ENCODE measurements at regions not wholly inside any gene's neighbourhood (a gene's known extent, or its start where the extent isn't known, plus 50 kb on each side); places are given as distances from the start of the nearest gene placed in this dataset.

- no peak overlapping the region for H3K14ac ChIP-seq (ENCODE audit: low read length)
- no peak overlapping the region for H4K91ac ChIP-seq (ENCODE audit: low read depth, low read length, poor library complexity)
- no peak overlapping the region for H2AK5ac ChIP-seq (ENCODE audit: low read depth, low read length)
- no peaks in the 10 kb centered on the region for H3K4me1 ChIP-seq (ENCODE audit: control insufficient read depth in 2 of 2, insufficient read depth in 1 of 2, low read depth in 1 of 2, low read length in 2 of 2)
- H3K4ac ChIP-seq (ENCODE audit: low read length), result no peak overlapping the region
- H2AFZ ChIP-seq (ENCODE audit: low read length), result no peak overlapping the region
- no peaks in the 10 kb centered on the region for H3K36me3 ChIP-seq (replicated peaks in 1 of 2; ENCODE audit: control insufficient read depth in 2 of 2, insufficient read depth in 2 of 2, low read length in 2 of 2)
- no peak overlapping the region for H2BK5ac ChIP-seq (ENCODE audit: low read length)
- H2BK120ac ChIP-seq (ENCODE audit: low read depth, low read length), result no peak overlapping the region
- no peak overlapping the region for H3K4me2 ChIP-seq (ENCODE audit: insufficient read depth, low read length, poor library complexity, severe bottlenecking)
- no peak overlapping the region for H3K27ac ChIP-seq (replicated peaks; ENCODE audit: low read length)
- H2BK15ac ChIP-seq (ENCODE audit: low read length), result no peak overlapping the region
- DNase-seq (ENCODE audit: low spot score), result no peak
- no peak overlapping the region for H4K8ac ChIP-seq (ENCODE audit: low read depth, low read length)
- no peaks in the 10 kb centered on the region for H3K79me1 ChIP-seq (ENCODE audit: low read depth, low read length)
- no peaks in the 10 kb centered on the region for H3K27me3 ChIP-seq (ENCODE audit: control insufficient read depth in 3 of 3, insufficient read depth in 3 of 3, low read depth in 1 of 3, low read length in 3 of 3)
- no peak overlapping the region for H3K18ac ChIP-seq (ENCODE audit: low read length)
- no peak overlapping the region for H3K9ac ChIP-seq (ENCODE audit: low read depth, low read length, poor library complexity)
- no peak overlapping the region for H3K4me3 ChIP-seq (ENCODE audit: low read length in 2 of 2)
- H3K9me3 ChIP-seq (replicated peaks in 1 of 2; ENCODE audit: control insufficient read depth in 2 of 2, insufficient read depth in 1 of 2, low read depth in 1 of 2, low read length in 2 of 2), result no peaks in the 10 kb centered on the region
- no CpG with 5 or more reads among the region's 3 CpGs for WGBS, 2 donors (ENCODE audit: extremely low coverage in 2 of 2, insufficient read length in 2 of 2, insufficient replicate concordance in 1 of 2)
- no peak overlapping the region for H3K23ac ChIP-seq (ENCODE audit: low read depth, low read length, poor library complexity)
- H2BK12ac ChIP-seq (ENCODE audit: low read length), result no peak overlapping the region
These were observed 911.5 kb upstream of the SOX11 start for GRCh38 chr2:4780679-4781078.

GRCh38 chr2:4782647-4783046, 909.5 kb upstream of the SOX11 start:
- H3K4me2 ChIP-seq (ENCODE audit: insufficient read depth, low read length, poor library complexity, severe bottlenecking), result no peak overlapping the region
- H3K23ac ChIP-seq (ENCODE audit: low read depth, low read length, poor library complexity), result no peak overlapping the region
- no peak for DNase-seq (ENCODE audit: low spot score)
- no peaks in the 10 kb centered on the region for H3K4me1 ChIP-seq (ENCODE audit: control insufficient read depth in 2 of 2, insufficient read depth in 1 of 2, low read depth in 1 of 2, low read length in 2 of 2)
- H3K14ac ChIP-seq (ENCODE audit: low read length), result no peak overlapping the region
- H2AK5ac ChIP-seq (ENCODE audit: low read depth, low read length), result no peak overlapping the region
- H3K9me3 ChIP-seq (replicated peaks in 1 of 2; ENCODE audit: control insufficient read depth in 2 of 2, insufficient read depth in 1 of 2, low read depth in 1 of 2, low read length in 2 of 2), result peaks cover 0 to 3% of the 10 kb centered on the region in 2 donors
- H3K9ac ChIP-seq (ENCODE audit: low read depth, low read length, poor library complexity), result no peak overlapping the region
- H2BK120ac ChIP-seq (ENCODE audit: low read depth, low read length), result no peak overlapping the region
- no peak overlapping the region for H2BK15ac ChIP-seq (ENCODE audit: low read length)
- no peak overlapping the region for H3K27ac ChIP-seq (replicated peaks; ENCODE audit: low read length)
- no peak overlapping the region for H3K4me3 ChIP-seq (ENCODE audit: low read length in 2 of 2)
- no peaks in the 10 kb centered on the region for H3K79me1 ChIP-seq (ENCODE audit: low read depth, low read length)
- H3K4ac ChIP-seq (ENCODE audit: low read length), result no peak overlapping the region
- no peak overlapping the region for H2BK12ac ChIP-seq (ENCODE audit: low read length)
- H3K27me3 ChIP-seq (ENCODE audit: control insufficient read depth in 3 of 3, insufficient read depth in 3 of 3, low read depth in 1 of 3, low read length in 3 of 3), result no peaks in the 10 kb centered on the region
- no peak overlapping the region for H4K8ac ChIP-seq (ENCODE audit: low read depth, low read length)
- no peak overlapping the region for H2AFZ ChIP-seq (ENCODE audit: low read length)
- no peak overlapping the region for H2BK5ac ChIP-seq (ENCODE audit: low read length)
- no peak overlapping the region for H3K18ac ChIP-seq (ENCODE audit: low read length)
- no peak overlapping the region for H4K91ac ChIP-seq (ENCODE audit: low read depth, low read length, poor library complexity)
- no CpG with 5 or more reads among the region's 1 CpG for WGBS, 2 donors (ENCODE audit: extremely low coverage in 2 of 2, insufficient read length in 2 of 2, insufficient replicate concordance in 1 of 2)
- H3K36me3 ChIP-seq (replicated peaks in 1 of 2; ENCODE audit: control insufficient read depth in 2 of 2, insufficient read depth in 2 of 2, low read length in 2 of 2), result no peaks in the 10 kb centered on the region

- Histone ChIP-seq H2AFZ (ENCODE audit: low read length) (no peak overlapping the region), H3K4me3 (ENCODE audit: low read length in 2 of 2) (no peak overlapping the region), H3K36me3 (replicated peaks in 1 of 2; ENCODE audit: control insufficient read depth in 2 of 2, insufficient read depth in 2 of 2, low read length in 2 of 2) (no peaks in the 10 kb centered on the region), H2BK15ac (ENCODE audit: low read length) (no peak overlapping the region), H2BK5ac (ENCODE audit: low read length) (no peak overlapping the region), H2AK5ac (ENCODE audit: low read depth, low read length) (no peak overlapping the region), H3K4ac (ENCODE audit: low read length) (no peak overlapping the region), H3K27me3 (ENCODE audit: control insufficient read depth in 3 of 3, insufficient read depth in 3 of 3, low read depth in 1 of 3, low read length in 3 of 3) (no peaks in the 10 kb centered on the region), H3K4me2 (ENCODE audit: insufficient read depth, low read length, poor library complexity, severe bottlenecking) (no peak overlapping the region), H2BK120ac (ENCODE audit: low read depth, low read length) (no peak overlapping the region), H3K27ac (replicated peaks; ENCODE audit: low read length) (no peak overlapping the region), H3K9me3 (replicated peaks in 1 of 2; ENCODE audit: control insufficient read depth in 2 of 2, insufficient read depth in 1 of 2, low read depth in 1 of 2, low read length in 2 of 2) (peaks cover 0 to 3% of the 10 kb centered on the region in 2 donors), H4K91ac (ENCODE audit: low read depth, low read length, poor library complexity) (no peak overlapping the region), H3K23ac (ENCODE audit: low read depth, low read length, poor library complexity) (no peak overlapping the region), H4K8ac (ENCODE audit: low read depth, low read length) (no peak overlapping the region), H3K14ac (ENCODE audit: low read length) (no peak overlapping the region), H3K79me1 (ENCODE audit: low read depth, low read length) (no peaks in the 10 kb centered on the region), H3K9ac (ENCODE audit: low read depth, low read length, poor library complexity) (no peak overlapping the region), H3K4me1 (ENCODE audit: control insufficient read depth in 2 of 2, insufficient read depth in 1 of 2, low read depth in 1 of 2, low read length in 2 of 2) (no peaks in the 10 kb centered on the region), H2BK12ac (ENCODE audit: low read length) (no peak overlapping the region), H3K18ac (ENCODE audit: low read length) (no peak overlapping the region)
- DNase-seq (ENCODE audit: low spot score), result no peak
- WGBS, 2 donors (ENCODE audit: extremely low coverage in 2 of 2, insufficient read length in 2 of 2, insufficient replicate concordance in 1 of 2), result no CpG with 5 or more reads among the region's 3 CpGs
These were observed 900.7 kb upstream of the SOX11 start for GRCh38 chr2:4791488-4791887.

GRCh38 chr2:4792126-4792525, 900.1 kb upstream of the SOX11 start:
- no peak overlapping the region for H3K14ac ChIP-seq (ENCODE audit: low read length)
- no peak overlapping the region for H2BK120ac ChIP-seq (ENCODE audit: low read depth, low read length)
- H2BK5ac ChIP-seq (ENCODE audit: low read length), result no peak overlapping the region
- H2AFZ ChIP-seq (ENCODE audit: low read length), result no peak overlapping the region
- no peak overlapping the region for H4K91ac ChIP-seq (ENCODE audit: low read depth, low read length, poor library complexity)
- H2BK12ac ChIP-seq (ENCODE audit: low read length), result no peak overlapping the region
- no peak overlapping the region for H2BK15ac ChIP-seq (ENCODE audit: low read length)
- H3K4me3 ChIP-seq (ENCODE audit: low read length in 2 of 2), result no peak overlapping the region
- DNase-seq (ENCODE audit: low spot score), result no peak
- no peak overlapping the region for H3K4ac ChIP-seq (ENCODE audit: low read length)
- no peak overlapping the region for H2AK5ac ChIP-seq (ENCODE audit: low read depth, low read length)
- no peak overlapping the region for H3K9ac ChIP-seq (ENCODE audit: low read depth, low read length, poor library complexity)
- no peak overlapping the region for H3K18ac ChIP-seq (ENCODE audit: low read length)
- no peak overlapping the region for H3K23ac ChIP-seq (ENCODE audit: low read depth, low read length, poor library complexity)
- H3K27ac ChIP-seq (replicated peaks; ENCODE audit: low read length), result no peak overlapping the region
- no peaks in the 10 kb centered on the region for H3K27me3 ChIP-seq (ENCODE audit: control insufficient read depth in 3 of 3, insufficient read depth in 3 of 3, low read depth in 1 of 3, low read length in 3 of 3)
- peaks cover 0 to 4% of the 10 kb centered on the region in 2 donors for H3K9me3 ChIP-seq (replicated peaks in 1 of 2; ENCODE audit: control insufficient read depth in 2 of 2, insufficient read depth in 1 of 2, low read depth in 1 of 2, low read length in 2 of 2)
- no peak overlapping the region for H4K8ac ChIP-seq (ENCODE audit: low read depth, low read length)
- H3K36me3 ChIP-seq (replicated peaks in 1 of 2; ENCODE audit: control insufficient read depth in 2 of 2, insufficient read depth in 2 of 2, low read length in 2 of 2), result no peaks in the 10 kb centered on the region
- no peaks in the 10 kb centered on the region for H3K4me1 ChIP-seq (ENCODE audit: control insufficient read depth in 2 of 2, insufficient read depth in 1 of 2, low read depth in 1 of 2, low read length in 2 of 2)
- no peak overlapping the region for H3K4me2 ChIP-seq (ENCODE audit: insufficient read depth, low read length, poor library complexity, severe bottlenecking)
- no peaks in the 10 kb centered on the region for H3K79me1 ChIP-seq (ENCODE audit: low read depth, low read length)
